ENCODE measurements at regions not wholly inside any gene's neighbourhood (a gene's known extent, or its start where the extent isn't known, plus 50 kb on each side); places are given as distances from the start of the nearest gene placed in this dataset.

DNA sequence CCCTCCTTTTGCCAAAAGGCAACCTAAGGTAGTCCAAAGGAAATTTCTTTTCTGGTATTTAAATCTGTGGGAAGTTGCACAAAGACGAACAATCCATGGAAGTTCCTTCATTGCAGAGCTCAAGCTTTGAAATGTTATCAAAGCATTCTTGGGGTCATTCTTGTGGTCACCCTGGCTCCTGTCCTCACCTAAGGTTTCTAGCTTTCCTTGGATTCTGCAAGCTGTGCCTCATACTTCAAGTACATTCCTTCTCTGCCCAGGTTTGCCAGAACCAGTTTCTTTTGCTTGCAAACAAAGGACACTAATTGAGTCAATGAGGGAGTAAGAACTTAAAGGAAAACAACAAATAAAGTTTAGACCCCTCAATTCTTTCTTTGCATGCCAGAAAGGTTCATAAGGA lies 329.8 kb upstream of the PDZRN3 start:
- no peak for TF ChIP-seq GABPB1 (CRISPR knock-in tag; IDR thresholded peaks at IDR 0.05)
- no peak for TF ChIP-seq CTCF (IDR thresholded peaks at IDR 0.05)
- TF ChIP-seq NR3C1 (CRISPR knock-in tag; conservative IDR thresholded peaks at IDR 0.05; ENCODE audit: low read depth): no peak
- TF ChIP-seq, protein P1, sequence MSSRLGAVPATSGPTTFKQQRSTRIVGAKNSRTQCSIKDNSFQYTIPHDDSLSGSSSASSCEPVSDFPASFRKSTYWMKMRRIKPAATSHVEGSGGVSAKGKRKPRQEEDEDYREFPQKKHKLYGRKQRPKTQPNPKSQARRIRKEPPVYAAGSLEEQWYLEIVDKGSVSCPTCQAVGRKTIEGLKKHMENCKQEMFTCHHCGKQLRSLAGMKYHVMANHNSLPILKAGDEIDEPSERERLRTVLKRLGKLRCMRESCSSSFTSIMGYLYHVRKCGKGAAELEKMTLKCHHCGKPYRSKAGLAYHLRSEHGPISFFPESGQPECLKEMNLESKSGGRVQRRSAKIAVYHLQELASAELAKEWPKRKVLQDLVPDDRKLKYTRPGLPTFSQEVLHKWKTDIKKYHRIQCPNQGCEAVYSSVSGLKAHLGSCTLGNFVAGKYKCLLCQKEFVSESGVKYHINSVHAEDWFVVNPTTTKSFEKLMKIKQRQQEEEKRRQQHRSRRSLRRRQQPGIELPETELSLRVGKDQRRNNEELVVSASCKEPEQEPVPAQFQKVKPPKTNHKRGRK (CRISPR knock-in tag; IDR thresholded peaks at IDR 0.05; ENCODE audit: borderline replicate concordance): no peak
- TF ChIP-seq ZNF138 (CRISPR knock-in tag; conservative IDR thresholded peaks at IDR 0.05): no peak
- TF ChIP-seq JUN (CRISPR knock-in tag; IDR thresholded peaks at IDR 0.05): no peak
- no peak for TF ChIP-seq TEAD4 (CRISPR knock-in tag; IDR thresholded peaks at IDR 0.05)
- TF ChIP-seq, protein P2, sequence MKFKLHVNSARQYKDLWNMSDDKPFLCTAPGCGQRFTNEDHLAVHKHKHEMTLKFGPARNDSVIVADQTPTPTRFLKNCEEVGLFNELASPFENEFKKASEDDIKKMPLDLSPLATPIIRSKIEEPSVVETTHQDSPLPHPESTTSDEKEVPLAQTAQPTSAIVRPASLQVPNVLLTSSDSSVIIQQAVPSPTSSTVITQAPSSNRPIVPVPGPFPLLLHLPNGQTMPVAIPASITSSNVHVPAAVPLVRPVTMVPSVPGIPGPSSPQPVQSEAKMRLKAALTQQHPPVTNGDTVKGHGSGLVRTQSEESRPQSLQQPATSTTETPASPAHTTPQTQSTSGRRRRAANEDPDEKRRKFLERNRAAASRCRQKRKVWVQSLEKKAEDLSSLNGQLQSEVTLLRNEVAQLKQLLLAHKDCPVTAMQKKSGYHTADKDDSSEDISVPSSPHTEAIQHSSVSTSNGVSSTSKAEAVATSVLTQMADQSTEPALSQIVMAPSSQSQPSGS (CRISPR knock-in tag; IDR thresholded peaks at IDR 0.05; ENCODE audit: borderline replicate concordance, low read depth): no peak
- TF ChIP-seq, protein P3, sequence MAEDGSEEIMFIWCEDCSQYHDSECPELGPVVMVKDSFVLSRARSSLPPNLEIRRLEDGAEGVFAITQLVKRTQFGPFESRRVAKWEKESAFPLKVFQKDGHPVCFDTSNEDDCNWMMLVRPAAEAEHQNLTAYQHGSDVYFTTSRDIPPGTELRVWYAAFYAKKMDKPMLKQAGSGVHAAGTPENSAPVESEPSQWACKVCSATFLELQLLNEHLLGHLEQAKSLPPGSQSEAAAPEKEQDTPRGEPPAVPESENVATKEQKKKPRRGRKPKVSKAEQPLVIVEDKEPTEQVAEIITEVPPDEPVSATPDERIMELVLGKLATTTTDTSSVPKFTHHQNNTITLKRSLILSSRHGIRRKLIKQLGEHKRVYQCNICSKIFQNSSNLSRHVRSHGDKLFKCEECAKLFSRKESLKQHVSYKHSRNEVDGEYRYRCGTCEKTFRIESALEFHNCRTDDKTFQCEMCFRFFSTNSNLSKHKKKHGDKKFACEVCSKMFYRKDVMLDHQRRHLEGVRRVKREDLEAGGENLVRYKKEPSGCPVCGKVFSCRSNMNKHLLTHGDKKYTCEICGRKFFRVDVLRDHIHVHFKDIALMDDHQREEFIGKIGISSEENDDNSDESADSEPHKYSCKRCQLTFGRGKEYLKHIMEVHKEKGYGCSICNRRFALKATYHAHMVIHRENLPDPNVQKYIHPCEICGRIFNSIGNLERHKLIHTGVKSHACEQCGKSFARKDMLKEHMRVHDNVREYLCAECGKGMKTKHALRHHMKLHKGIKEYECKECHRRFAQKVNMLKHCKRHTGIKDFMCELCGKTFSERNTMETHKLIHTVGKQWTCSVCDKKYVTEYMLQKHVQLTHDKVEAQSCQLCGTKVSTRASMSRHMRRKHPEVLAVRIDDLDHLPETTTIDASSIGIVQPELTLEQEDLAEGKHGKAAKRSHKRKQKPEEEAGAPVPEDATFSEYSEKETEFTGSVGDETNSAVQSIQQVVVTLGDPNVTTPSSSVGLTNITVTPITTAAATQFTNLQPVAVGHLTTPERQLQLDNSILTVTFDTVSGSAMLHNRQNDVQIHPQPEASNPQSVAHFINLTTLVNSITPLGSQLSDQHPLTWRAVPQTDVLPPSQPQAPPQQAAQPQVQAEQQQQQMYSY (CRISPR knock-in tag; IDR thresholded peaks at IDR 0.05): no peak
